Retinal pigment epithelial cell (primary cell): ENCODE measurements at regions not wholly inside any gene's neighbourhood (a gene's known extent, or its start where the extent isn't known, plus 50 kb on each side); places are given as distances from the start of the nearest gene placed in this dataset.
"Not testable (repeated sequence)": the region's sequence is repeated elsewhere in the genome, so short reads cannot be mapped to it uniquely, and the experiment has no call there.

Source experiments
- DNase-seq: peaks from one replicate; pipeline ENCODE4 v3.0.0-alpha.2; 2010; ENCODE audit warnings: low read depth
- H3K4me3 ChIP-seq: 2 replicates; pipeline ENCODE4 v1.5.1; 2011; ENCODE audit warnings: mild to moderate bottlenecking, low read length, control low read depth, moderate library complexity
- TF ChIP-seq, protein P1 (sequence below): conservative IDR thresholded peaks from 2 replicates; pipeline ENCODE4 v1.5.1; 2011; ENCODE audit warnings: low read depth, low read length, control low read depth, inconsistent platforms

- H3K4me3 ChIP-seq: no peak overlapping the region
- DNase-seq: no peak
- TF ChIP-seq, protein P1, sequence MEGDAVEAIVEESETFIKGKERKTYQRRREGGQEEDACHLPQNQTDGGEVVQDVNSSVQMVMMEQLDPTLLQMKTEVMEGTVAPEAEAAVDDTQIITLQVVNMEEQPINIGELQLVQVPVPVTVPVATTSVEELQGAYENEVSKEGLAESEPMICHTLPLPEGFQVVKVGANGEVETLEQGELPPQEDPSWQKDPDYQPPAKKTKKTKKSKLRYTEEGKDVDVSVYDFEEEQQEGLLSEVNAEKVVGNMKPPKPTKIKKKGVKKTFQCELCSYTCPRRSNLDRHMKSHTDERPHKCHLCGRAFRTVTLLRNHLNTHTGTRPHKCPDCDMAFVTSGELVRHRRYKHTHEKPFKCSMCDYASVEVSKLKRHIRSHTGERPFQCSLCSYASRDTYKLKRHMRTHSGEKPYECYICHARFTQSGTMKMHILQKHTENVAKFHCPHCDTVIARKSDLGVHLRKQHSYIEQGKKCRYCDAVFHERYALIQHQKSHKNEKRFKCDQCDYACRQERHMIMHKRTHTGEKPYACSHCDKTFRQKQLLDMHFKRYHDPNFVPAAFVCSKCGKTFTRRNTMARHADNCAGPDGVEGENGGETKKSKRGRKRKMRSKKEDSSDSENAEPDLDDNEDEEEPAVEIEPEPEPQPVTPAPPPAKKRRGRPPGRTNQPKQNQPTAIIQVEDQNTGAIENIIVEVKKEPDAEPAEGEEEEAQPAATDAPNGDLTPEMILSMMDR: no peak
Measured at GRCh38 chr7:152911922-152912321, 152.4 kb downstream of the ACTR3B start.

GRCh38 chr7:152912511-152912910, 153.0 kb downstream of the ACTR3B start:
- no peak for DNase-seq
- TF ChIP-seq, protein P1: no peak
- H3K4me3 ChIP-seq: no peak overlapping the region

GRCh38 chr7:152913492-152913891, 153.9 kb downstream of the ACTR3B start:
- TF ChIP-seq, protein P1: no peak
- no peak for DNase-seq
- H3K4me3 ChIP-seq: no peak overlapping the region

GRCh38 chr7:152914014-152914844, 154.7 kb downstream of the ACTR3B start:
- H3K4me3 ChIP-seq: no peak overlapping the region
- TF ChIP-seq, protein P1: no peak
- DNase-seq: no peak

GRCh38 chr7:152914845-152915102, 155.2 kb downstream of the ACTR3B start:
- DNase-seq, H3K4me3 ChIP-seq: not testable (repeated sequence)

DNA sequence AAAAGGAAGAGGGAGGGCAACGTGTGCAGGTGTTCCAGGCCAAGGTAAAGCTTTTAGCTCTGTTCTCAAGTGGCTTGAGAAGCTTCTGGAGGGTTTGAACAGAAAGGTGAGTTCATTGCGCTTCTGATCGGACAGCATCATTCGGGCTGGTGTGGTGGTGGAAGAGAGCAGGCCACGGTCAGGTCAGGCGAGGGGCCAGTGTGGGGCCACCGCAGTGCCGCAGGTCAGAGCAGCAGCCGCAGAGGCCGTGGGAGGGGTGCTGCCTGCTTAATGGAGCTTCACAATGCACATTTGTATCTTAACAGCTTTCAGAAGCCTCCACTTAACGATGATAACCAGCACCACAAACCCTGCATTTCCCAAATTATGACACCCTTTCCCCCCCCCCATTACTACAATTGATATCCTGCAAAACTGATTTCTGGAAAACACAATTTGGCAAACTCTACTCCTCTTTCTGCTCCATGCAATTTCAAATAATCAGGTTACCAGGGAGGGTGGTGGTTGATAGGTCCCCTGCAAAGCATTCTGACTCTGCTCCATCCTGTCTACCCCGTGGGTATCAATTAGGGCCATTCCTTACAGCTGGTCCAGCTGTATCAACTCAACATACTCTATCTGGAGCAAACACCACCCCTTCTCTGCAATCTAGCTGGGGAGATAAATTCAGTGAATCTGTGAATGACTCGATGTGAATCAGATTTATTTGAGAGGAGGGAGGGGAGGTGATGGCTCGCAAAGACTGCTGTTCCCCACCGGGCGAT, 162.9 kb downstream of the ACTR3B start:
- TF ChIP-seq, protein P1: no peak
- no peak for DNase-seq
- no peak overlapping the region for H3K4me3 ChIP-seq

DNA sequence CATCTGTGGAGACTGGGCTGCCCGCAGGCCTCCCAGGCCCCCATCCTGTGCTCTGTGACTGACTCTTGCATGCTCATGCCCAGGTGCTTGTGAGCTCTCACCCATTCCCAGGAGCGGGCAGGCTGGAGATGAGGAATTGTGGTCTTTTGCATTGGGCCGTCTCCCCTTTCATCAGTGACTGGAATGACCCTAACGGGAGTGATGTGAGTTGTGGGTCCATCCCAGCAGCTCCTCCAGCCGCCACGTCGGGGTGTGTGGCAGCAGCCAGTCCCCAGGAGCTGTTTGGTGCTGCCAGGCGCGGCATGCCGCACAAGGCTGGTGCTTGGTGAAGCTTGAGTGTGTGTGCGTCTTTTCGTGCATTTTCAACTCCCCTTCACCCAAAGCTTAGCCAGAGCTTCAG, 164.2 kb downstream of the ACTR3B start:
- TF ChIP-seq, protein P1: no peak
- H3K4me3 ChIP-seq: no peak overlapping the region
- no peak for DNase-seq
